ENCODE measurements at regions not wholly inside any gene's neighbourhood (a gene's known extent, or its start where the extent isn't known, plus 50 kb on each side); places are given as distances from the start of the nearest gene placed in this dataset.
A peak's percentile ranks its signal among the peaks of the same experiment; 100 is the strongest.
"Not testable (repeated sequence)": the region's sequence is repeated elsewhere in the genome, so short reads cannot be mapped to it uniquely, and the experiment has no call there.

DNA sequence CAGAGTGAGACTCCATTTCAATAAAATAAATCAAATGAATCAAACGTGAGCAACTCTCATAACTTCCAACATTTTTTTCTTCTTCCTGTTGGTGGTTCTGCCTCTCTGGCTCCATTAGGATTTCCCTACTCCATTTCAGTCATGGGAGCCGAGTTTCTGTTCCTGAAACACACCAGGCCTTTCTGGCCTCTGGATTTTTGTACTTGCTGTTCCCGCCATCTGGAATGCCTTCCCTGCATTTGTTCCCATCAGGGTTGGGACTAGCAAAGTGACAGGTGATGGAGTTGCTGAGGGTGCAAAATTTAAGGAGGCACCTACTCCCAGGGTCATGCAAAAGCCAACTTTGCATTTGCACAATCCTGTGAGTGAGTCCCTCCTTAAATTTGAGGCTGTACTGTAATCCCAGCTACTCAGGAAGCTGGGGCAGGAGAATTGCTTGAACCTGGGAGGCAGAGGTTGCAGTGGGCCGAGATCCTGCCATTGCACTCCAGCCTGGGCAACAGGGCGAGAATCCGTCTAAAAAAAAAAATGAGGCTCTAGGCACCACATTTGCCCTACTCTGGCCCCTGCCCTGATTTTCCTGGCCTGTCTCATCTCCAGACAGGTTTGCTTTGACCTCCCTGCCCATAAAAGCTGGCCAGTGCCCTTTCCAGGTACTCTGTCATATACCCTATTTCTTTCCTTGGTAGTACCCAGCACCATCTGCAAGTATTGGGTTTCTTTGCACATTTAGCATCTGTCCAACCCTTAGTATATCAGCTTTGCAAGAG is 93.4 kb upstream of the METTL9 start:
- H3K4me3 ChIP-seq; H3K27me3 ChIP-seq; H3K4me1 ChIP-seq; H3K27me3 Mint-ChIP-seq (ENCODE audit: insufficient read depth, low read depth); H3K27ac Mint-ChIP-seq; H3K4me3 Mint-ChIP-seq; H3K27ac ChIP-seq; H3K36me3 ChIP-seq; H3K9me3 ChIP-seq (ENCODE audit: low read depth); H2AFZ ChIP-seq (replicated peaks); H3K9ac ChIP-seq; H3K9me3 Mint-ChIP-seq; DNase-seq (ENCODE audit: low spot score); H3K4me2 ChIP-seq: not testable (repeated sequence)
- H3F3A ChIP-seq (ENCODE audit: low read depth): peaks cover 35% of the 10 kb centered on the region
- peaks cover 38% of the 10 kb centered on the region for H3K4me1 Mint-ChIP-seq
- H4K20me1 ChIP-seq (ENCODE audit: low read depth): peaks cover 86% of the 10 kb centered on the region
- peaks cover 13% of the 10 kb centered on the region for H3K36me3 Mint-ChIP-seq
- peaks cover 89% of the 10 kb centered on the region for H3K79me2 ChIP-seq (ENCODE audit: low read depth)

DNA sequence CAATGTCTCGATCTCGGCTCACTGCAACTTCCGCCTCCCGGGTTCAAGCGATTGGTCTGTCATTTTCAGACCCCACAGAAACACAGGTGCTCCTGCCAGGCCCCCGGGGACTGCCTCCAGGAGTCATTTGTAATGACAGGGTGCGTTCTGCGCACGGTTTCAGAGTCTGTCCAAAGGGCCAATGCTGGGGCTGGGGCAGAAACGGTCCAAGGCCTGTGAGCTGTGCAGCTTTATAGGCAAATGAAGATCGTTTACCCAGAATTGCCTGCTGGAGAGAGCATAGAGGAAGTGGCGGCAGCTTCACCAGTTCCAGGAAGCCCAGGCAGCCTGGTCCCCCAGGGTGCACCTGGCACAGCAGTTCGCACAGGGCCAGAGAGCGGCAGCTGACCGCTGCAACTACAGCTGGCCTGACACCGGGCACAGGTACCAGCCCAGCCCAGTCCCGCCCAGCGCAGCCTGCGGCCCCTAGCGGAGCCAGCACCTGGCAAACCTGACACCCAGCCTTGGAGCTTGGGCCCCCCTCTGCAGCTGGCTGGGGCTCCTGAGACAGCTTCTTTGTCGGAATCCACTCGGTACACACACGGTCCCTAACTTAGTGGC is 92.4 kb upstream of the METTL9 start:
- H3K27me3 Mint-ChIP-seq (ENCODE audit: insufficient read depth, low read depth): not testable (repeated sequence)

GRCh38 chr16:21507631-21508305 is 91.6 kb upstream of the METTL9 start:
- H3K9ac ChIP-seq: peak overlapping the region; percentile 28
- peaks cover 95% of the 10 kb centered on the region for H4K20me1 ChIP-seq (ENCODE audit: low read depth)
- H3K27me3 Mint-ChIP-seq (ENCODE audit: insufficient read depth, low read depth); H3K27ac ChIP-seq; H3K4me3 Mint-ChIP-seq; DNase-seq (ENCODE audit: low spot score); H2AFZ ChIP-seq (replicated peaks); H3K9me3 Mint-ChIP-seq; H3K36me3 ChIP-seq; H3K27me3 ChIP-seq; H3K4me3 ChIP-seq; H3K4me1 ChIP-seq; H3K9me3 ChIP-seq (ENCODE audit: low read depth); H3K4me2 ChIP-seq: not testable (repeated sequence)
- peaks cover 24% of the 10 kb centered on the region for H3F3A ChIP-seq (ENCODE audit: low read depth)
- peaks cover 53% of the 10 kb centered on the region for H3K4me1 Mint-ChIP-seq
- H3K79me2 ChIP-seq (ENCODE audit: low read depth): peaks cover 98% of the 10 kb centered on the region
- H3K36me3 Mint-ChIP-seq: peaks cover 18% of the 10 kb centered on the region
- peak overlapping the region; percentile 88 for H3K27ac Mint-ChIP-seq

More for the DNA sequence above, 92.4 kb upstream of the METTL9 start:
- H3K9me3 Mint-ChIP-seq; H3K4me3 Mint-ChIP-seq; DNase-seq (ENCODE audit: low spot score); H3K4me1 ChIP-seq; H3K4me2 ChIP-seq; H3K27ac Mint-ChIP-seq; H3K4me3 ChIP-seq; H3K9me3 ChIP-seq (ENCODE audit: low read depth); H2AFZ ChIP-seq (replicated peaks); H3K27me3 ChIP-seq; H3K36me3 ChIP-seq; H3K27ac ChIP-seq; H3K9ac ChIP-seq: not testable (repeated sequence)
- H3K79me2 ChIP-seq (ENCODE audit: low read depth): peaks cover 90% of the 10 kb centered on the region
- peaks cover 87% of the 10 kb centered on the region for H4K20me1 ChIP-seq (ENCODE audit: low read depth)
- H3F3A ChIP-seq (ENCODE audit: low read depth): peaks cover 29% of the 10 kb centered on the region
- Mint-ChIP-seq H3K4me1 (peaks cover 47% of the 10 kb centered on the region), H3K36me3 (peaks cover 18% of the 10 kb centered on the region)

- DNase-seq (ENCODE audit: low spot score): peak; percentile 24
- peak overlapping the region; percentile 2 for H3K27ac ChIP-seq
- H3K4me3 Mint-ChIP-seq: peak overlapping the region; percentile 7
Observed at GRCh38 chr16:21508661-21509436, 90.5 kb upstream of the METTL9 start.

DNA sequence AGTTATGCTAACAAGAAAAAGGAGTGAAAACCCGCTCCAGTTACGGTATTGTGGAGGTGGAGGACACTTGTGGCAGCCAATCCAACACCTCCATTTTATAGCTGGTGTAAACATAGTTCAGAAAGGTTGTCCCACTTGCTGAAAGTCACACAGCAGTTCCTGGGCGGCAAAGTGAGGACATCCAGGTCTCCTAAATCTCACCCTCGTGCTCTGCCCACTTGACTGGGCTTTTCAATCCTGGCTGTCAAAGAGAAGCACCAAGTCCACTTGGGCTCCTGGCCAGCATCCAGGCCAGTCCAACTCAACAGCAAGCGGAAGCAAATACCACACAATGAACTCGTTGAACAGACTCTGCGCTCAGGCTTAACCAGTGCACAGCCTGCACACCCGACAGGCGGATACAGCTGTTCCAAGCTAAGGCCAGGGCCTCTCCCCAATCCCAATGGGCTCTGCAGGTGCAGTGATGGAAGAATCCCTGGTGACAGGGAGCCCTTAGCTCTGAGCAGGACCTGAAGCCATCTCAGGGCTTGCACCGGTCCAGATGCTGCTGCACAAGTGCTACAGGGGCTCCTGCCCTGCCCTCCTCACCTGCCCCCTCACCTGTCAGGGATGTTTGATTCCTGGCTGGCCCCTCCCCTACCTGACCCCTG is 89.8 kb upstream of the METTL9 start:
- Mint-ChIP-seq H3K27ac (peak overlapping the region; percentile 93), H3K4me1 (peaks cover 59% of the 10 kb centered on the region), H3K36me3 (peaks cover 18% of the 10 kb centered on the region)
- not testable (repeated sequence) for H3K9ac ChIP-seq; H3K27me3 ChIP-seq; H3K4me3 ChIP-seq; H3K36me3 ChIP-seq; H2AFZ ChIP-seq (replicated peaks); H3K9me3 ChIP-seq (ENCODE audit: low read depth); H3K9me3 Mint-ChIP-seq; H3K4me3 Mint-ChIP-seq; H3F3A ChIP-seq (ENCODE audit: low read depth); H3K27me3 Mint-ChIP-seq (ENCODE audit: insufficient read depth, low read depth); H3K4me2 ChIP-seq
- Histone ChIP-seq H4K20me1 (ENCODE audit: low read depth) (peaks cover 98% of the 10 kb centered on the region), H3K4me1 (peaks cover 11% of the 10 kb centered on the region), H3K27ac (peak overlapping the region; percentile 46), H3K79me2 (ENCODE audit: low read depth) (peaks cover 99% of the 10 kb centered on the region)
- DNase-seq (ENCODE audit: low spot score): peak; percentile 12

More at GRCh38 chr16:21508661-21509436, 90.5 kb upstream of the METTL9 start:
- Mint-ChIP-seq H3K4me1 (peaks cover 52% of the 10 kb centered on the region), H3K27ac (peak overlapping the region; percentile 96), H3K36me3 (peaks cover 14% of the 10 kb centered on the region)
- H3K79me2 ChIP-seq (ENCODE audit: low read depth): peaks cover 99% of the 10 kb centered on the region
- peaks cover 11% of the 10 kb centered on the region for H3K4me1 ChIP-seq
- not testable (repeated sequence) for H3K9me3 ChIP-seq (ENCODE audit: low read depth); H3K27me3 Mint-ChIP-seq (ENCODE audit: insufficient read depth, low read depth); H3K9me3 Mint-ChIP-seq; H3K27me3 ChIP-seq; H2AFZ ChIP-seq (replicated peaks); H3K4me3 ChIP-seq; H3K4me2 ChIP-seq; H3K36me3 ChIP-seq
- peak overlapping the region; percentile 28 for H3K9ac ChIP-seq
- H3F3A ChIP-seq (ENCODE audit: low read depth): peaks cover 14% of the 10 kb centered on the region
- H4K20me1 ChIP-seq (ENCODE audit: low read depth): peaks cover 96% of the 10 kb centered on the region

DNA sequence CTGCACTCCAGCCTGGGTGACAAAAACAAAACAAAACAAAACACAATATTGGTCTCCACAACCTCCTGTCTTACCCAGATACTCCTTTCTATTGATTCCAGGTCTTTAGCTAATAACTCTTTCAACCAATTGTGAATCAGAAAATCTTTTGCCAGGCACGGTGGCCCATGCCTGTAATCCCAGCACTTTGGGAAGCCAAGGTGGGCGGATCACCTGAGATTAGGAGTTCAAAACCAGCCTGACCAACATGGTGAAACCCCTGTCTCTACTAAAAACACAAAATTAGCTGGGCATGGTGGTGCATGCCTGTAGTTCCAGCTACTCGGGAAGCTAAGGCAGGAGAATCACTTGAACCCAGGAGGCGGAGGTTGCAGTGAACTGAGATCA is 88.5 kb upstream of the METTL9 start:
- not testable (repeated sequence) for H3K36me3 ChIP-seq; H3F3A ChIP-seq (ENCODE audit: low read depth); H3K4me3 Mint-ChIP-seq; H3K9ac ChIP-seq; H3K9me3 ChIP-seq (ENCODE audit: low read depth); DNase-seq (ENCODE audit: low spot score); H3K9me3 Mint-ChIP-seq; H3K4me2 ChIP-seq; H3K27me3 Mint-ChIP-seq (ENCODE audit: insufficient read depth, low read depth); H3K4me3 ChIP-seq; H2AFZ ChIP-seq (replicated peaks); H3K27me3 ChIP-seq
- peak overlapping the region; percentile 46 for H3K27ac ChIP-seq
- H3K4me1 ChIP-seq: peaks cover 20% of the 10 kb centered on the region
- peaks cover 100% of the 10 kb centered on the region for H3K79me2 ChIP-seq (ENCODE audit: low read depth)
- Mint-ChIP-seq H3K4me1 (peaks cover 68% of the 10 kb centered on the region), H3K36me3 (peaks cover 20% of the 10 kb centered on the region), H3K27ac (peak overlapping the region; percentile 86)
- peaks cover 100% of the 10 kb centered on the region for H4K20me1 ChIP-seq (ENCODE audit: low read depth)
